ENCODE measurements at regions not wholly inside any gene's neighbourhood (a gene's known extent, or its start where the extent isn't known, plus 50 kb on each side); places are given as distances from the start of the nearest gene placed in this dataset.

GRCh38 chr2:221245045-221245444, 327.1 kb downstream of the EPHA4 start:
- DNase-seq (ENCODE audit: extremely low spot score in 2 of 2) = no peak
- intact Hi-C loops (cut with DNase I) = no loop called here
- no peaks in the 10 kb centered on the region for H3K36me3 ChIP-seq
- no peaks in the 10 kb centered on the region for H3K4me1 ChIP-seq
- no peak overlapping the region for H3K27ac ChIP-seq
- TF ChIP-seq CTCF (IDR thresholded peaks at IDR 0.05) (no peak), POLR2AphosphoS5 (IDR thresholded peaks at IDR 0.05; ENCODE audit: insufficient read depth in 1 of 2, low read depth in 1 of 2) (no peak), POLR2A (IDR thresholded peaks at IDR 0.05) (no peak)
- no peaks in the 10 kb centered on the region for H3K27me3 ChIP-seq
- H3K4me3 ChIP-seq = no peak overlapping the region
- H3K9me3 ChIP-seq = no peaks in the 10 kb centered on the region

GRCh38 chr2:221245772-221246171, 326.3 kb downstream of the EPHA4 start:
- H3K27me3 ChIP-seq = no peaks in the 10 kb centered on the region
- intact Hi-C loops (cut with DNase I) = no loop called here
- DNase-seq (ENCODE audit: extremely low spot score in 2 of 2) = no peak
- H3K4me1 ChIP-seq = no peaks in the 10 kb centered on the region
- H3K36me3 ChIP-seq = no peaks in the 10 kb centered on the region
- TF ChIP-seq POLR2A (IDR thresholded peaks at IDR 0.05) (no peak), CTCF (IDR thresholded peaks at IDR 0.05) (no peak), POLR2AphosphoS5 (IDR thresholded peaks at IDR 0.05; ENCODE audit: insufficient read depth in 1 of 2, low read depth in 1 of 2) (no peak)
- H3K4me3 ChIP-seq = no peak overlapping the region
- H3K27ac ChIP-seq = no peak overlapping the region
- H3K9me3 ChIP-seq = no peaks in the 10 kb centered on the region

GRCh38 chr2:221254299-221254698, 317.8 kb downstream of the EPHA4 start:
- TF ChIP-seq CTCF (IDR thresholded peaks at IDR 0.05) (no peak), POLR2AphosphoS5 (IDR thresholded peaks at IDR 0.05; ENCODE audit: insufficient read depth in 1 of 2, low read depth in 1 of 2) (no peak), POLR2A (IDR thresholded peaks at IDR 0.05) (no peak)
- Histone ChIP-seq H3K36me3 (no peaks in the 10 kb centered on the region), H3K27me3 (no peaks in the 10 kb centered on the region), H3K9me3 (no peaks in the 10 kb centered on the region), H3K27ac (no peak overlapping the region), H3K4me3 (no peak overlapping the region), H3K4me1 (no peaks in the 10 kb centered on the region)
- intact Hi-C loops (cut with DNase I) = no loop called here
- DNase-seq (ENCODE audit: extremely low spot score in 2 of 2) = no peak

GRCh38 chr2:221255862-221256261, 316.2 kb downstream of the EPHA4 start:
- no peaks in the 10 kb centered on the region for H3K27me3 ChIP-seq
- H3K27ac ChIP-seq = no peak overlapping the region
- no peak overlapping the region for H3K4me3 ChIP-seq
- no peaks in the 10 kb centered on the region for H3K9me3 ChIP-seq
- intact Hi-C loops (cut with DNase I) = no loop called here
- H3K36me3 ChIP-seq = no peaks in the 10 kb centered on the region
- no peak for DNase-seq (ENCODE audit: extremely low spot score in 2 of 2)
- TF ChIP-seq POLR2A (IDR thresholded peaks at IDR 0.05) (no peak), CTCF (IDR thresholded peaks at IDR 0.05) (no peak), POLR2AphosphoS5 (IDR thresholded peaks at IDR 0.05; ENCODE audit: insufficient read depth in 1 of 2, low read depth in 1 of 2) (no peak)
- no peaks in the 10 kb centered on the region for H3K4me1 ChIP-seq

- H3K4me1 ChIP-seq = no peaks in the 10 kb centered on the region
- H3K9me3 ChIP-seq = no peaks in the 10 kb centered on the region
- no peak for DNase-seq (ENCODE audit: extremely low spot score in 2 of 2)
- H3K27me3 ChIP-seq = no peaks in the 10 kb centered on the region
- H3K4me3 ChIP-seq = no peak overlapping the region
- no peak overlapping the region for H3K27ac ChIP-seq
- TF ChIP-seq CTCF (IDR thresholded peaks at IDR 0.05) (no peak), POLR2AphosphoS5 (IDR thresholded peaks at IDR 0.05; ENCODE audit: insufficient read depth in 1 of 2, low read depth in 1 of 2) (no peak), POLR2A (IDR thresholded peaks at IDR 0.05) (no peak)
- intact Hi-C loops (cut with DNase I) = no loop called here
- no peaks in the 10 kb centered on the region for H3K36me3 ChIP-seq
Observed at GRCh38 chr2:221258464-221258863, 313.6 kb downstream of the EPHA4 start.
